ENCODE measurements at regions not wholly inside any gene's neighbourhood (a gene's known extent, or its start where the extent isn't known, plus 50 kb on each side); places are given as distances from the start of the nearest gene placed in this dataset.

DNA sequence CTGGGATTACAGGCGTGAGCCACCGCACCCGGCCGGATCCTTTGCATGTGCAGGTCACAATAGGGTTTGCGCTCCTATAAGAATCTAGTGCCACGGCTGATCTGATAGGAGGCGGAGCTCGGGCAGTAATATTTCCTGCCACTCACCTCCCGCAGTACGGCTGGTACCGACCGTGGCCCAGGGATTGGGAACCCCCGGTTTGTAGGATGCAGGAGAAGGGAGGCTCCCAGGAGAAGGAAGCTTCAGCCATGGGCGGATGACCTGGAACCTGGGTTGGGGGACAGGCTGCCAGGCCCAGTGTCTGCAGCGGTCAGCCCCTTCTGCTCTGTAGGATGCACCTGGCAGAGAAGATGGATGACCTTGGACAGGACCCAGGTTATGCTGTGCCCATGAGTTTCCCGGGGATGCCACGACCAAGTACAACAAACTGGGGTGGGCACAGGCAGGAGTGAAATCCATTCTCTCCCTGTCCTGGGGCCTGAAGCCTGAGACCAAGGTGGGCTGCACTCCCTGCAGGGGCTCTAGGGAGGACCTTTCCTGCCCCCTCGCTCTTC lies 818.9 kb downstream of the BRD1 start:
- no peaks in the 10 kb centered on the region; a peak in 1 of 4 replicates for H3K9me3 ChIP-seq (ENCODE audit: control insufficient read depth in 1 of 2, insufficient read depth in 1 of 2, low read depth in 1 of 2, low read length in 2 of 2)
- H3K27ac ChIP-seq (ENCODE audit: low read depth, low read length) = no peak overlapping the region
- H3K9me2 ChIP-seq (ENCODE audit: insufficient read depth) = no peaks in the 10 kb centered on the region
- no peak for DNase-seq (ENCODE audit: low read depth, low spot score)
- TF ChIP-seq CBX3 (IDR thresholded peaks at IDR 0.05; ENCODE audit: low read depth) (no peak), EZH2 (IDR thresholded peaks at IDR 0.05) (no peak), SP1 (IDR thresholded peaks at IDR 0.05; ENCODE audit: low read depth) (no peak), ZFX (IDR thresholded peaks at IDR 0.05) (no peak), ZNF274 (IDR thresholded peaks at IDR 0.05; ENCODE audit: low read depth, low read length) (no peak), POLR2A (IDR thresholded peaks at IDR 0.05; ENCODE audit: borderline replicate concordance, extremely low read depth, insufficient read depth, insufficient read length) (no peak), POLR2AphosphoS5 (IDR thresholded peaks at IDR 0.05; ENCODE audit: low read depth, low read length) (no peak), JUND (IDR thresholded peaks at IDR 0.05) (no peak), TCF7L2 (IDR thresholded peaks at IDR 0.05; ENCODE audit: borderline replicate concordance, extremely low read depth, insufficient read depth, insufficient read length) (no peak), SRF (IDR thresholded peaks at IDR 0.05; ENCODE audit: low read depth) (no peak), SIN3A (IDR thresholded peaks at IDR 0.05; ENCODE audit: low read depth) (no peak), YY1 (IDR thresholded peaks at IDR 0.05; ENCODE audit: extremely low read depth, insufficient replicate concordance, low read depth, low read length) (no peak), RAD21 (IDR thresholded peaks at IDR 0.05; ENCODE audit: low read depth) (no peak), CEBPB (IDR thresholded peaks at IDR 0.05; ENCODE audit: low read depth) (no peak), ELF1 (IDR thresholded peaks at IDR 0.05; ENCODE audit: borderline replicate concordance, low read depth) (no peak), EZH2phosphoT487 (IDR thresholded peaks at IDR 0.05; ENCODE audit: borderline replicate concordance) (no peak), FOSL1 (IDR thresholded peaks at IDR 0.05; ENCODE audit: low read depth) (no peak)
- TF ChIP-seq, protein P1, sequence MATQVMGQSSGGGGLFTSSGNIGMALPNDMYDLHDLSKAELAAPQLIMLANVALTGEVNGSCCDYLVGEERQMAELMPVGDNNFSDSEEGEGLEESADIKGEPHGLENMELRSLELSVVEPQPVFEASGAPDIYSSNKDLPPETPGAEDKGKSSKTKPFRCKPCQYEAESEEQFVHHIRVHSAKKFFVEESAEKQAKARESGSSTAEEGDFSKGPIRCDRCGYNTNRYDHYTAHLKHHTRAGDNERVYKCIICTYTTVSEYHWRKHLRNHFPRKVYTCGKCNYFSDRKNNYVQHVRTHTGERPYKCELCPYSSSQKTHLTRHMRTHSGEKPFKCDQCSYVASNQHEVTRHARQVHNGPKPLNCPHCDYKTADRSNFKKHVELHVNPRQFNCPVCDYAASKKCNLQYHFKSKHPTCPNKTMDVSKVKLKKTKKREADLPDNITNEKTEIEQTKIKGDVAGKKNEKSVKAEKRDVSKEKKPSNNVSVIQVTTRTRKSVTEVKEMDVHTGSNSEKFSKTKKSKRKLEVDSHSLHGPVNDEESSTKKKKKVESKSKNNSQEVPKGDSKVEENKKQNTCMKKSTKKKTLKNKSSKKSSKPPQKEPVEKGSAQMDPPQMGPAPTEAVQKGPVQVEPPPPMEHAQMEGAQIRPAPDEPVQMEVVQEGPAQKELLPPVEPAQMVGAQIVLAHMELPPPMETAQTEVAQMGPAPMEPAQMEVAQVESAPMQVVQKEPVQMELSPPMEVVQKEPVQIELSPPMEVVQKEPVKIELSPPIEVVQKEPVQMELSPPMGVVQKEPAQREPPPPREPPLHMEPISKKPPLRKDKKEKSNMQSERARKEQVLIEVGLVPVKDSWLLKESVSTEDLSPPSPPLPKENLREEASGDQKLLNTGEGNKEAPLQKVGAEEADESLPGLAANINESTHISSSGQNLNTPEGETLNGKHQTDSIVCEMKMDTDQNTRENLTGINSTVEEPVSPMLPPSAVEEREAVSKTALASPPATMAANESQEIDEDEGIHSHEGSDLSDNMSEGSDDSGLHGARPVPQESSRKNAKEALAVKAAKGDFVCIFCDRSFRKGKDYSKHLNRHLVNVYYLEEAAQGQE (IDR thresholded peaks at IDR 0.05; ENCODE audit: low read depth) = no peak
- TF ChIP-seq, protein P2, sequence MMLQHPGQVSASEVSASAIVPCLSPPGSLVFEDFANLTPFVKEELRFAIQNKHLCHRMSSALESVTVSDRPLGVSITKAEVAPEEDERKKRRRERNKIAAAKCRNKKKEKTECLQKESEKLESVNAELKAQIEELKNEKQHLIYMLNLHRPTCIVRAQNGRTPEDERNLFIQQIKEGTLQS (IDR thresholded peaks at IDR 0.05) = no peak
- TF ChIP-seq, protein P3, sequence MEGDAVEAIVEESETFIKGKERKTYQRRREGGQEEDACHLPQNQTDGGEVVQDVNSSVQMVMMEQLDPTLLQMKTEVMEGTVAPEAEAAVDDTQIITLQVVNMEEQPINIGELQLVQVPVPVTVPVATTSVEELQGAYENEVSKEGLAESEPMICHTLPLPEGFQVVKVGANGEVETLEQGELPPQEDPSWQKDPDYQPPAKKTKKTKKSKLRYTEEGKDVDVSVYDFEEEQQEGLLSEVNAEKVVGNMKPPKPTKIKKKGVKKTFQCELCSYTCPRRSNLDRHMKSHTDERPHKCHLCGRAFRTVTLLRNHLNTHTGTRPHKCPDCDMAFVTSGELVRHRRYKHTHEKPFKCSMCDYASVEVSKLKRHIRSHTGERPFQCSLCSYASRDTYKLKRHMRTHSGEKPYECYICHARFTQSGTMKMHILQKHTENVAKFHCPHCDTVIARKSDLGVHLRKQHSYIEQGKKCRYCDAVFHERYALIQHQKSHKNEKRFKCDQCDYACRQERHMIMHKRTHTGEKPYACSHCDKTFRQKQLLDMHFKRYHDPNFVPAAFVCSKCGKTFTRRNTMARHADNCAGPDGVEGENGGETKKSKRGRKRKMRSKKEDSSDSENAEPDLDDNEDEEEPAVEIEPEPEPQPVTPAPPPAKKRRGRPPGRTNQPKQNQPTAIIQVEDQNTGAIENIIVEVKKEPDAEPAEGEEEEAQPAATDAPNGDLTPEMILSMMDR (IDR thresholded peaks at IDR 0.05 in 2 of 3, conservative IDR thresholded peaks at IDR 0.05 in 1 of 3; ENCODE audit: borderline replicate concordance in 1 of 3, insufficient read depth in 1 of 3, low read depth in 2 of 3, low read length in 2 of 3) = no peak
- peaks cover 37% of the 10 kb centered on the region for H3K27me3 ChIP-seq (ENCODE audit: insufficient read depth, low read length)
- H3K4me2 ChIP-seq (ENCODE audit: low read length) = no peak overlapping the region
- intact Hi-C loops (cut with micrococcal nuclease) = no loop called here
- no peaks in the 10 kb centered on the region for H3K36me3 ChIP-seq (ENCODE audit: control insufficient read depth in 1 of 2, insufficient read depth in 2 of 2, low read length in 2 of 2)
- BruUV-seq (replicated peaks) = no TSS peak
- no peak overlapping the region for H2AFZ ChIP-seq (ENCODE audit: low read depth, low read length, poor library complexity, severe bottlenecking)
- ChIA-PET CTCF (no interaction called here), POLR2A (no interaction called here), RAD21 (ENCODE audit: low non-redundant PET in 1 of 2, low total read pairs in 2 of 2, uncharacterized antibody in 2 of 2, unreplicated experiment in 2 of 2) (no interaction called here)
- no peak overlapping the region for H3K4me3 ChIP-seq (replicated peaks in 1 of 2; ENCODE audit: low read depth in 1 of 2, low read length in 2 of 2)
- no peak for ATAC-seq
- no peaks in the 10 kb centered on the region for H4K20me1 ChIP-seq (ENCODE audit: insufficient read depth)
- H3K79me2 ChIP-seq (ENCODE audit: insufficient read depth, low read length) = no peaks in the 10 kb centered on the region
- no peak overlapping the region for H3K9ac ChIP-seq (ENCODE audit: low read length)
- H3K4me1 ChIP-seq (ENCODE audit: control insufficient read depth in 1 of 2, insufficient read depth in 2 of 2, low read length in 2 of 2) = no peaks in the 10 kb centered on the region
